HG03025 (cell line): ENCODE measurements at regions not wholly inside any gene's neighbourhood (a gene's known extent, or its start where the extent isn't known, plus 50 kb on each side); places are given as distances from the start of the nearest gene placed in this dataset.
"Not testable (repeated sequence)": the region's sequence is repeated elsewhere in the genome, so short reads cannot be mapped to it uniquely, and the experiment has no call there.

Experiments used
- ATAC-seq: cut with Tn5 transposase; IDR thresholded peaks from one replicate; pipeline ENCODE4 v1.9.1; 2021; ENCODE audit warnings: mild to moderate bottlenecking, moderate library complexity; ENCODE audit not compliant: unreplicated experiment, low FRiP score

DNA sequence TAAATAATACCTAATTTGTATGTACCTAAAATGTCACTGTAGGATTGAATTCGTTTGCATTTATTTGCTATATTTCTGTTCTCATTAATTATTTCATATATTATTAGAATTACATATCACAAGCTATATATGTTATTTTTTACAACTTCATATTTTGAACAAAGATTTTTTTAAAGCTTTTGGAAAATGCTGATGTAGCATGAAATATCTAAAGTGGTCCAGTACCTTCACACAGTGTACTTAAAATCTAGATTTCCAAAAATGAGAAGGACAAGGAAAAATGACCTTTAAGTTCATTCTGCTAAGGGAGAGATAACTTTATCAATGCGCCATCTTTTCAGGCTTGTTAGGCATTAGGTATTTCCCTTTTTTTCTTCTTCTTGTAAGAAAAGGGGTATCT is 71.8 kb downstream of the LARP7 start:
- no peak for ATAC-seq

DNA sequence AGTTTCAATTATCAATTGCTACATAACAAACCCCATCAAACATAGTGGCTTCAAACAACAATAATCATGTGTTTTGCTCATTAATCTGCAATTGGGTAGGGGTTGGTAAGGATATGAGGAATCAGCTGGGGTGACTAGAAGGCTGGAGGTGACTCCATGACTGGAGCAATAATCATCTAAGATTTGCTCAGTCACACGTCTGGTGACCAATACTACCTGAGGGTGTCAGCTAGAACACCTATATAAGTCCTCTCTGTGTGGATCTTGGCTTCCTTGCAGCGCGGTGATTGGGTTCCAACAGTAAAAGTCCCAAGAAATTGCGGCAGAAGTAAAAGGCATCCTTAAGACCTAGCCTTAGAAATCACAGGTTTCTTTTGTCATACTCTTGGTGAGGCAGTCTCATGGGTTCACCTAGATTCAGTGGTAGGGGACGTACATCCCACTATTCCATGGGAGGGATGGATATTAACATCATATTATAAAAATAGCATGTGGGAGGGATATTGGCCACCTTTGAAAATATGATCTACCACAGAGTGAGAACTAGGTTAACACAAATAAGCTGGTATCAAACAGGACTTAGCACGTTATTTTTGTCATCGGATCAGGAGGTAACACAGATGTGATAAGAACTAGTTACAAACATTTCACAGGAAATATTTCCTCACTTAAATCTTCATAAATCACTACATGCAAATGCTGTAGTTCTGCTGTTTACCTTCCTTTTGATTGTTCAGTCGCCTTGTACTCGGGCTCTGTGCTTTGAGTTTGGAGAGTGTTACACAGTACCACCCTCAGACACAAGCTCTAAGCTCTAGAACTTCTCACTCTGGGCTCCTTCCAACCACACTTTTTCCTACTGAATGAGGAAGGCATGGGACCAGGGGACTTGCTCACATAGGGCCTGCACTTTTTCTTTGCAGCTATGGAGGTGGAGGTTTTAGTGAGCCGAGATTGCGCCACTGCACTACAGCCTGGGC is 78.3 kb downstream of the LARP7 start:
- no peak for ATAC-seq

DNA sequence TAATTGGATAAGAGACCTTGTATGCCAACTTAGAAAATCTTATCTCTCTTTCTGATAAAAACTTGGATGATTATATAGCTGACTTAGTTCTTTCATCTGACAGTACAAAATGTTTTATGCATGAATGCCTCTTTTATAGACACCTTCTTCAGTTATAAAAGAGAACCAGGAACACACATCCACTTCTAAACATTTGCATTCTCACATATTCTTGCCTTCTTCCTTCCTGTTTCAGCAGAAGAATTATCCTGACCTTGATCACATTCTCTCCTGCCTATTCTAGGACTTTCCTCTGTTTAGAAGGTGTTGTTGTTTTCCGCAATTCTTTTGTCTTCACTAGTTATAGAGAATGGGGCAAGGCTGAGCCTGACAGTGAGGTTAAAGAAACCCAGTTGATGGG is 80.9 kb downstream of the LARP7 start:
- no peak for ATAC-seq

DNA sequence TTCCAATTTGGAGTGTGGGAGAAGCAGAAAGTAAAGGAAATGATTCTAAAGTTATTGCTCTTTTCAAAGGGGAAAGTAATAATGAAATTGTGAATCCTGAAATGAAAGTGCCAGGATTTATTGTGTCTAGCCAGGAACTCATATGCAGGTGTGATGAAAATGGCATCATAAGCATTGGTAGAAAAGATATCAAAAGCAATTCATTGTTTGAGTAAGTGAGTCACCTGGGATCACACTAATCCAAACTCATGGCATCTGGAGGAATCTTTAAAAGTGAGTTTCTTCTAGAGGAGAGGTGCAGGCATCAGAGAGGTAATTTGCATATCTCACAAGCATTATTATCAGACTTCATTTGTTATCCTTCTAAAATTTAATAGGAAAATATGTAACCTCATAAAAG is 84.7 kb downstream of the LARP7 start:
- no peak for ATAC-seq

DNA sequence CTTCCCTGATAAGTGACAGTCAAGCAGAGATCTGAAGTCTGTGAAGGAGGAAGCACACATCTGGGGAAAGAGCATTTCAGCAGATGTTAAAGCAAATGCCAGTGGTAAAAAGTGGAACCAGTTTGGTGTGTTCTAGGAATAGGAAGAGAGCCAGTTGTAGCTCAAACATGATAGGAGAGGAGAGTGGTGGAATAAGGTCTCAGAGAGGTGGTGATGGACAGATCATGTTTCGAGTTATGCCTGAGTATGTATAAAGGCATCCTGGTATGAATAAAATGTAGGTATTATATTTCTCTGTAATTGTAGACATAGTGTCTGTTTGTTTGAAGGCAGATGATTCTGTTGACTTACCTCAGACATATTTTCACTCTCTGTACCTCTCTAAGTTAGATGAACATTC is 89.1 kb downstream of the LARP7 start:
- ATAC-seq = no peak

DNA sequence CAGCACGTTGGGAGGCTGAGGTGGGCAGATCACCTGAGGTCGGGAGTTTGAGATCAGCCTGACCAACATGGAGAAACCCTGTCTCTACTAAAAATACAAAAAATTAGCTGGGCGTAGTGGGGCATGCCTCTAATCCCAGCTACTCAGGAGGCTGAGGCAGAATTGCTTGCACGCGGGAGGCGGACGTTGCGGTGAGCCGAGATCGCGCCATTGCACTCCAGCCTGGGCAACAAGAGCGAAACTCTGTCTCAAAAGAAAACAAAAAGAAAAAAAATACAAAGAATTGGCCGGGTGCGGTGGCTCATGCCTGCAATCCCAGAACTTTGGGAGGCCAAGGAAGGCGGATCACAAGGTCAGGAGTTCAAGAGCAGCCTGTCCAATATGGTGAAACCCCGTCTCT is 90.8 kb downstream of the LARP7 start:
- not testable (repeated sequence) for ATAC-seq

DNA sequence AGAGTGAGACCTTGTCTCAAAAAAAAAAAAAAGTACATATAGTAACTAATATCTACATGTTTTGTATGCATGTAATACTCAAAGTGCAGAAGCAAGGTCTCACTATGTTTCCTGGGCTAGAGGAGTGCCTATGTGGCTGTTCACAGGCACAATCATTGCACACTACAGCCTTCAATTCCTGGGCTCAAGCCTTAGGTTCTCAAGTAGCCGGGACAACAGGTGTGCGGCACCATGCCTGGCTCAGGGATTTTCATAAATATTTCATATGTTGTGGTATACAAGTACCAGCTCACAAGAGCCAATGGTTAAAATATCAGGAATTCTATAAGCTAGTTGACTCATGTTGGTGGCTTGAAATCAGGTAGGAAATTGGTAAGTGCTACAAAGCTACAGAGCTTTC is 94.8 kb downstream of the LARP7 start:
- ATAC-seq = no peak

DNA sequence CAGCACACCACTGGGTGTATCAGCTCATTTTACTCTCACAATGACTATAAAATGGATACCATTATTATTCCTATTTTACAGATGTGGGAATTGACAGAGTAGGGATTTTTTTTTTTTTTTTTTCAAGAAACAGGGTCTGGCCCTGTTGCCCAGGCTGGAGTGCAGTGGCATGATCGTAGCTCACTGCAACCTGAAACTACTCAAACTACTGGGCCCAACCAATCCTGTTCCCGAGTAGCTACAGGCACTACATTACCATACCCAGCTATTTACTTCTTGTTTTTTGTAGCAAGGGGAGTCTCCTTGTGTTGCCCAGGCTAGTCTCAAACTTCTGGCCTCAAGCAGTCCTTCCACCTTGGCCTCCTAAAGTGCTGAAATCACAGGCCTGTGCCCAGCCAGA is 95.2 kb downstream of the LARP7 start:
- no peak for ATAC-seq

DNA sequence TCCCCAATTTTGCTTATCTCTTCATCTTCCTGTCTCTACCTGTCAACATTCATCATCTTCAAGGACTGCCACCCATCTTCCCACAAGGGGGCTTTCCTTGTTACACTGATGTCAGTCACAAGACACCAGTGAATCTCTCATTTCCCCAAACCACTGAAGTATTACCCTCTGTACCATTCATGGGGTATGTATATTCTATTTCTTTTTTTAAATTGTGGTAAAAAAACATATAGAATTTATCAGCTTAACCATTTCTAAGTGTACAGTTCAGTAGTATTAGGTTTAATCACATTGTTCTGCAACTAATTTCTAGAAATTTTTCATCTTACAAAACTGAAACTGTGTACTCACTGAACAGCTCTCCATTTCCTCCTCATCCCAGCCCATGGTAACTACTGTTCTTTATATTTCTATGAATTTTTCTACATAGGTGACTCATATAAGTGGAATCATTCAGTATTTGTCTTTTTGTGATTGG is 98.6 kb downstream of the LARP7 start:
- ATAC-seq = peak; percentile 56

DNA sequence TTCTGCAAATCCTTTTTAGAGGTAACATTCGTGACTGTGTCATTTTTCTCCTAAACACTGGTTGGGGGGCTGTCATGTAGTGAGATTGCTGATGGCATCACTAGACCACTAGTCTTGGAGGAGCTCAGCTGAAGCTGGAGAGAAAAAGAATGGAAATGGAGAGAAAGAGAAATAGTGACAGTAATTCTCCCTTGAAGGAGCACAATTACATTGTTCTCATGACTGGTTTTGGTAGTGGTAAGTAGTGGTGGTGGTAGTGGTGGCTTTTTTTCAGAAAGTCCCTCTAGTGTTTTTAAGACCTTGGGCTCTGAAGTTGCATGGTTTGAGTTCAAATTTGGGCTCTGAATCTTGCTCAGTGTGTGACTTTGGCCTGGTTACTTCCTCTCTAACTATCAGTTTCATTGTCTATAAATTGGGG is 99.8 kb downstream of the LARP7 start:
- peak; percentile 55 for ATAC-seq

DNA sequence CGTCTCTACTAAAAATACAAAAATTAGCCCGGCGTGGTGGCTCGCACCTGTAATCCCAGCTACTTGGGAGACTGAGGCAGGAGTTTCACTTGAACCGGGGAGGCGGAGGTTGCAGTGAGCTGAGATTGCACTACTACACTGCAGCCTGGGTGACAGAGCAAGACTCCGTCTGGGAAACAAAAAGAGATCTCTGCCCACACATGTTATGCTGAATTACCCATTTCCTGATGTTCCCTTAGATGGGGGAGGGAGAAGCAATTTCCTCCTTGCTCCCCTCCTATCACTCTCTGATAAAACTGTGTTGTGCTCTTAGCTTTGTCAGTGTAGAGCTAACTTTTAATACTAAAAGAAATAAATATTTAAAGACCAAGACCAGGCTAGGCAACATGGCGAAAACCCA is 102.5 kb downstream of the LARP7 start:
- no peak for ATAC-seq

DNA sequence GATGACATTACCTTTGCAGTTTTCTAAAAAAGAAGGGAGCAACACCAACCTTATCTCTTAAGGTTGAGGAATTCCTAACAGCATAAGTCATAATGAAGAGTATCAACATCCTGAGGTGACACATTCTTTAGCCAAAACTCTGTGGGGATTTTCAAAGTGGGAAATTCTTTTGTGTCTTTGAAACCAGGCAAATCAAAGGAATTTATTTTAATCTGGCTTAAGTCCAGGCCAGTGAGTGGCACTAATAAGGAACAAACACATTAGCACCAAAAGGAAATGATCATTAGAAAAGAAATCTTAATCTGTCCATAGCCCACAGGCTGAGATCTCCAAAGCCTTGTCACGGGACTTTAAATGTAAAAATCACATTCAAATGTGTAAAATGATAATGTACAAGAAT is 110.1 kb downstream of the LARP7 start:
- no peak for ATAC-seq

DNA sequence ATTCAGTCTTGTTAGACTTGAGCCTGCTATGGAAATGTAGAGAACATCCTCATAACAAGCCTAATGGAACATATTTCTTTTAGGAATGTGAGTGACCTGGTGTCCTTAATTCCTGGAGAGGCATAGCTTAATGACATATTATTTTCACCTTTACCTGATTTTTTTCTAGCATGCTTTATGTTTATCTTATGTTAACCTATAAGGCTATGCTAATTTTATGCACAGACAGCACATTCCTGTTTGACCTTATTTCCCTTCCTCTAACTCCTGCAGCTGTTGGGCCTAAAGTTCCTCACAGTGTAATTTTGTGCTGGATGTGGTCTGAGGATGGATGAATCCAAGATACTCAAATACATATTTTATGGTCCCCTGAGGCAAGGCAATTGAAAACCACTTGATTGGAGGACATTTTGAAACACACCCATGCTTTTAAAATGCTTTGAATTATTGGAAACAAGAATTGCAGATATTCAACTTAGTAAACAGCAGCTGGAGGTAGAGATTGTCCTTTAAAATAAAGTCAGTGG is 111.5 kb downstream of the LARP7 start:
- ATAC-seq = no peak

DNA sequence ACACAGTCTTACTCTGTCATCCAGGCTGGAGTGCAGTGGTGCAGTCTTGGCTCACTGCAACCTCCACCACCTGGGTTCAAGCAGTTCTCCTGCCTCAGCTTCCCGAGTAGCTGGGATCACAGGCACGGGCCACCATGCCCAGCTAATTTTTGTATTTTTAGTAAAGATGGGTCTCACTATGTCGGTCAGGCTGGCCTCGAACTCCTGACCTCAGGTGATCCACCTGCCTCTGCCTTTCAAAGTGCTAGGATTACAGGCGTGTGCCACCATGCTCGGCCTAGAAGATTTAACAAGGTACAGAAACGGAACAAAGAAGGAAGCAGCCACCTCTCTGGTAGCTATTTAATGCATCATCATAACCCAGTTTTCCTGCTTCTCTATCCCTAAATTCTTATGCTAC is 113.8 kb downstream of the LARP7 start:
- not testable (repeated sequence) for ATAC-seq

DNA sequence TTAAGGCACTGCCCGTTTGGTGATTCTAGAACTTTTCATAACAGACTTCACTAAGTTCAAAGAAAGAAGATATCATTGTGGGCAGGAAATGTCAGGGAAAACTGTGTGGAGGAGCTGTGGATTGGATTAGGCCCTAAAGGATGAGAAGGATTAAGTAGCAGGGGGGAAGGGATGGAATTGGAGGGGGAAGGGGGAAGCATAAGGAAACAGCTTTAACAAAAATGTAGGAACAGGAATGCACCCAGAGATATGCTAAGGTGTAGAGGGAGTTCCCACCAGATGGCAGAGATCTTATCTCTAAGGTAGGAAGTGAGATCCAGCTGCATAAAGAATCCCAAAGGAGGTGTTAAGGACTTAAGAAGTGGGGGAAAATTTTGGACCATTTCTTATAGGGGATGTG is 114.5 kb downstream of the LARP7 start:
- ATAC-seq = no peak

DNA sequence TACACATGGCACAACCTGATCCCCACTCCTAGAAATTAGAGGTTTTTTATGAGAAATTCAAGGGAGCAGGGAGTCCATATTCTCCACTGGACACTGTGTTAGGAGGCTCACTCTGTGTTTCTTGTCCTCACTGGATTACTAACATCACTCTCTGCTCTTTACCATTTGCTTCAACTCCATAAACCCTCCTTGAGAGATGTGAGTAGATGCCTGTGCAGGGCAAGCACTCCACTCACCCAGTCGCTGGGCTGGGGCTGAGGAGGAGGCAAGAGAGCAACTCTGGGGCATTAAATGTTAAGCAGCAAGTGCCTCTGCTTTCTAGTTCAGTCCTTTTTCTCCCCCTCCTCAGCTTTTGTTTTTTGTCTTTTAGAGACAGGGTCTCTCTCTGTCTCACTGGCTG is 115.1 kb downstream of the LARP7 start:
- no peak for ATAC-seq

DNA sequence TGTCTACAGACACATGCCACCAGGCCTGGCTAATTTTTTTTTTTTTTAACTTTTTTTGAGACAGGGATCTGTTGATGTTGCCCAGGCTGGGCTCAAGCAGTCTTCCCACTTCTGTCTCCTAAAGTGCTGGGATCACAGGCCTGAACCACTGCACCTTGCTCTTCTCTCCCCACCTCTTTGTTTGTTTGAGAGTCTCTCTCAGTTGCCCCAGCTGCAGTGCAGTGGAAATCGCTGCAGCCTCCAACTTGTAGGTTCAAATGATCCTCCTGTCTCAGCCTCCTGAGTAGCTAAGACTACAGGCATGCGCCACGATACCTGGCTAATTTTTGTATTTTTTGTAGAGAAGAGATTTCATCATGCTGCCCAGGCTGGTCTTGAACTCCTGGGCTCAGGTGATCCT is 115.6 kb downstream of the LARP7 start:
- no peak for ATAC-seq

DNA sequence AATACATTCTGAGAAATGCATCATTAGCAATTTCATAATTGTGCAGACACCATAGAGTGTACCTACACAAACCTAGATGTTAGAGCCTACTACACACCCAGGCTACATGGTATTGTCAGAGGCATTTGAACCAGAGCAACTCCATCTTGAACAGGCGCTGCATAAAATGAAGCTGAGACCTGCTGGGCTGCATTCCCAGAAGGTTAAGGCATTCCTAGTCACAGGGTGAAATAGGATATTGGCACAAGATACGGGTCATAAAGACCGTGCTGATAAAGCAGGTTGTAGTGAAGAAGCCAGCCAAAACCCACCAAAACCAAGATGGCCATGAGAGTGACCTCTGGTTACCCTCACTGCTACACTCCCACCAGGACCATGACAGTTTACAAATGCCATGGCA is 116.4 kb downstream of the LARP7 start:
- no peak for ATAC-seq

DNA sequence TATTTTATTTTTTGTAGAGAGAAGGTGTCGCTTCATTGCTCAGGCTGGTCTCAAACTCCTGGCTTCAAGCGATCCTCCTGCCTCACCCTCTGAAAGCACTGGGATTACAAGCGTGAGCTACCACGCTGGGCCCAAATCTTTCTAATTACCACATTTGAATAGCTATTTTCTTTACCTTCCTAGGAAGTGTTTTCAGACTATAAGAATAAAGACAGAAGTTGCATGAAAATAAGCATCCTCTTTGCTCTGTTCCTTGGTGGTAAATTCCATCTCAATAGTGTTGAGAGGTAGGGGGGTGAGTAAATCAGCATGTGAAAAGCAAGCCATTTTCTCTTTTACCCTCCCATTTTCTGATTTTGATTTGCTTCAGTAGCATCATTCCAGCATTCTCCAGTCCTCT is 122.4 kb downstream of the LARP7 start:
- ATAC-seq = no peak

DNA sequence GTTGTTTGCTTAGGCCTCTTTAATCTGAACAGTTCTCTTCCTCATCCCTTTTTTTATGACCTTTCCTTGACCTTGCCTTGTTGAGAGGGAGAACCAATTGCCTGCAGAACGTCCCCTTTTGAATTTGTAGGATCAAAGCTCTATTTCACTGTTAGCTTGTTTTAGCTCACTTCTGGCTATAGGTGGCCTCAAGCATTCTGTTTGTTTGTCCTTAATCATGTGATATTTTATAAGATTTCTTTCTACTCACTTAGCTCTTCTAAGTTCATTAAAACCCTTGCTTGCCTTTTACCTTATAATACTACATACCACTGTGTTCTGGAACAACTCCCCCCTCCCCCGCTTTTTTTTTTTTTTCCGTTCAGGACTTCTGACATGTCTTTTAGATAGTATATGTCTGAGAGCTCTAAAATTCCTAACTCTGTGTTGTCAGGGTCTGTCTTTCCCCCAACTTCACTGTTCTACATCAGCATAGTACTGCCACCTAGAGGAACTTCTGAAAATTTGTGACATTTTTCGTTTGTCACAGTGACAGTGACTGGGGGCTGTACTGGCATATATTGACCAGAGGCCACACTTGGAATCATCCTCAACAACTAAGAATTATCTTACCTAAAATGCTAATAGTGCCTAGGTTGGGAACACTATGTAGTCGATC is 128.5 kb downstream of the LARP7 start:
- ATAC-seq = no peak

DNA sequence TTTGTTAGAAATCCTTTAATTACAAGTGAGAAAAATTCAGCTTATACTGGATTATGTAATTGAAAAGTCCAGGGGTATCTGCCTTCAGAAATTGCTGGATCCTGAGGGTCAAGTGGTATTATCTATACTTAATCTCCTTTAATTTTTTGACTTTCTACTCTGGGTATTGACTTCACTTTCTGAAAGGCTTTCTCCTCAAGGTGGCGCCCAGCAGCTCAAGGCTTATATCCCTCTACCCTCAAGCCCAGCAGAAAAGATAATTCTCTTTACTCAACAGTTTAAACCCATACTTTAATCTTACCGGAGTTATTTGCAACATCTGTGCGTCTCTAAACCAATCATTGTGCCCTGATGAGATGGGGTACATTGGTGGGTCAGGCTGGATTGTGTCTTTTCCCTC is 129.5 kb downstream of the LARP7 start:
- ATAC-seq = no peak

DNA sequence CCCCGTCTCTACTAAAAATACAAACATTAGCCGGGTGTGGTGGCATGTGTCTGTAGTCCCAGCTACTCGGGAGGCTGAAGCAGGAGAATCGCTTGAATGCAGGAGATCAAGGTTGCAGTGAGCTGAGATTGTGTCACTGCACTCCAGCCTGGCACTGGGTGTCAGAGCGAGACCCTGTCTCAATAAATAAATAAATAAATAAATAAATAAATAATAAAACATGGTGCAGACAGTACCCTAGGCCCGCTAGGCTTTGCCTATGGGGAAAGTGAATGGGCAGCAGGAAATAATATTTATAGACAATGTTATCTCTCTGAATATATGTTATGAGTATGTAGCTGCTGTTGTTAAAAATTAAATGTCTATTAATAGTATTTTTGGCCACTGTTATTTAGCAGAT is 130.4 kb downstream of the LARP7 start:
- ATAC-seq = no peak
